Esophagus muscularis mucosa (tissue), 4 donors: ENCODE measurements at regions not wholly inside any gene's neighbourhood (a gene's known extent, or its start where the extent isn't known, plus 50 kb on each side); places are given as distances from the start of the nearest gene placed in this dataset.

Experiments
- DNase-seq: peaks from one replicate; pipeline ENCODE4 v3.0.0-alpha.2; 2017; ENCODE audit errors: extremely low spot score
- H3K27ac ChIP-seq, 4 donors: fragments of 200-600 bp; sonication (generic); replicated peaks in 1 of 4; 1 replicate in 3 of 4; 2 replicates in 1 of 4; pipeline ENCODE4 v1.5.1; 2016 to 2019; ENCODE audit warnings: mild to moderate bottlenecking in 1 of 4
- H3K27me3 ChIP-seq, 4 donors: fragments of 200-600 bp; sonication (generic); one replicate each; pipeline versions ENCODE4 v1.5.1 to v1.6.0; 2016 to 2019
- H3K36me3 ChIP-seq, 4 donors: fragments of 200-600 bp; sonication (generic); one replicate each; pipeline ENCODE4 v1.5.1; 2016 to 2019
- H3K4me1 ChIP-seq, 4 donors: fragments of 200-600 bp; sonication (generic); one replicate each; pipeline ENCODE4 v1.5.1; 2016 to 2019
- H3K4me3 ChIP-seq, 4 donors: fragments of 200-600 bp; sonication (generic); 1 replicate in 2 of 4; 2 replicates in 2 of 4; pipeline ENCODE4 v1.5.1; 2016 to 2019; ENCODE audit warnings: mild to moderate bottlenecking in 4 of 4, moderate library complexity in 1 of 4
- H3K9me3 ChIP-seq, 4 donors: fragments of 200-600 bp; sonication (generic); 1 replicate in 3 of 4; 2 replicates in 1 of 4; pipeline ENCODE4 v1.5.1; 2016 to 2019
- EP300 ChIP-seq: sonication (generic); formaldehyde crosslinking; IDR thresholded peaks from one replicate; pipeline ENCODE4 v1.6.1; 2017; ENCODE audit warnings: antibody characterized with exemption
- POLR2A ChIP-seq: fragments of 450-650 bp; IDR thresholded peaks from one replicate; pipeline ENCODE4 v1.6.1; 2017; ENCODE audit warnings: antibody characterized with exemption, moderate library complexity, mild to moderate bottlenecking, low read depth
- POLR2AphosphoS5 ChIP-seq, 2 donors: sonication (generic); formaldehyde crosslinking; IDR thresholded peaks; one replicate each; pipeline ENCODE4 v1.6.1; 2017; ENCODE audit warnings: antibody characterized with exemption in 2 of 2
- WGBS: methylation state at CpG from one replicate; pipeline ENCODE4 v1.1.5; 2018; 5-methylcytosine and 5-hydroxymethylcytosine counted together
- intact Hi-C: fragments of 100-400 bp; cut with DNase I; formaldehyde crosslinking; loops from one replicate; pipeline ENCODE4 v1.15.1; 2023
- TF ChIP-seq, protein P1 (sequence below), 3 experiments: fragments of 200-600 bp in 2 of 3; fragments of 450-650 bp in 1 of 3; sonication (generic) in 2 of 3; IDR thresholded peaks; one replicate each; pipeline ENCODE4 v1.5.1; 2017 to 2019; ENCODE audit warnings: antibody characterized with exemption in 3 of 3, mild to moderate bottlenecking in 2 of 3, moderate library complexity in 1 of 3

DNA sequence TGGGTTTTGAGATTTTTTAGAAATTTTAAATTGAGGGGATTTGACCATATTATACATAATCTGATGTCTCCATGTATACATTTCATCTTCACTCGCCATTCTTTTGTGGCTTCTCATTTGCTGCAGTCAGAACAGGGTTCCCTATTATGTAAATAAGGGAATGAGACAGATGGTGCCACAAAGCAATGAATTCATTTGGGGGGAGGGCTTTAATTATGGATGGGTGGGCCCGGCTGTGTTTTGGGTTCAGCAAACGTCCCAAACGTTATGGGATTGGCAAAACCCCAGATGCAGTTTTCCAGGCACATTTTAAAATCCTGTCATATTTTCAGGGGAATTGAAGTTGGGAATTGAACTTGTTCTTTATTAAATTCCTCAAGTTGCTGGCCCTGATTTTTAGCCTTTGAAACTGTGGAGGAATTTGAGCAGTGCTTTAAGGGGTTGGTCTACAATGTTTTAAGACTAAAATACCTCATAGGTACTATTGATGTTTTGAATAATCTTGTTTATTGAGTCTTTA is 558.5 kb upstream of the ZNF462 start:
- H3K36me3 ChIP-seq = no peaks in the 10 kb centered on the region
- intact Hi-C loops = no loop called here
- no peaks in the 10 kb centered on the region for H3K9me3 ChIP-seq
- 68% methylated on average over 4 of the region's 4 CpGs for WGBS
- no peak for TF ChIP-seq EP300
- TF ChIP-seq, protein P1, sequence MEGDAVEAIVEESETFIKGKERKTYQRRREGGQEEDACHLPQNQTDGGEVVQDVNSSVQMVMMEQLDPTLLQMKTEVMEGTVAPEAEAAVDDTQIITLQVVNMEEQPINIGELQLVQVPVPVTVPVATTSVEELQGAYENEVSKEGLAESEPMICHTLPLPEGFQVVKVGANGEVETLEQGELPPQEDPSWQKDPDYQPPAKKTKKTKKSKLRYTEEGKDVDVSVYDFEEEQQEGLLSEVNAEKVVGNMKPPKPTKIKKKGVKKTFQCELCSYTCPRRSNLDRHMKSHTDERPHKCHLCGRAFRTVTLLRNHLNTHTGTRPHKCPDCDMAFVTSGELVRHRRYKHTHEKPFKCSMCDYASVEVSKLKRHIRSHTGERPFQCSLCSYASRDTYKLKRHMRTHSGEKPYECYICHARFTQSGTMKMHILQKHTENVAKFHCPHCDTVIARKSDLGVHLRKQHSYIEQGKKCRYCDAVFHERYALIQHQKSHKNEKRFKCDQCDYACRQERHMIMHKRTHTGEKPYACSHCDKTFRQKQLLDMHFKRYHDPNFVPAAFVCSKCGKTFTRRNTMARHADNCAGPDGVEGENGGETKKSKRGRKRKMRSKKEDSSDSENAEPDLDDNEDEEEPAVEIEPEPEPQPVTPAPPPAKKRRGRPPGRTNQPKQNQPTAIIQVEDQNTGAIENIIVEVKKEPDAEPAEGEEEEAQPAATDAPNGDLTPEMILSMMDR (IDR thresholded peaks at IDR 0.05) = no peak
- no peak for TF ChIP-seq POLR2AphosphoS5 (IDR thresholded peaks at IDR 0.05)
- no peak for TF ChIP-seq POLR2A
- no peak overlapping the region for H3K27ac ChIP-seq
- H3K4me1 ChIP-seq = peaks cover 0 to 5% (median 0%) of the 10 kb centered on the region in 4 donors
- no peak for DNase-seq
- no peak overlapping the region for H3K4me3 ChIP-seq
- H3K27me3 ChIP-seq = no peaks in the 10 kb centered on the region

DNA sequence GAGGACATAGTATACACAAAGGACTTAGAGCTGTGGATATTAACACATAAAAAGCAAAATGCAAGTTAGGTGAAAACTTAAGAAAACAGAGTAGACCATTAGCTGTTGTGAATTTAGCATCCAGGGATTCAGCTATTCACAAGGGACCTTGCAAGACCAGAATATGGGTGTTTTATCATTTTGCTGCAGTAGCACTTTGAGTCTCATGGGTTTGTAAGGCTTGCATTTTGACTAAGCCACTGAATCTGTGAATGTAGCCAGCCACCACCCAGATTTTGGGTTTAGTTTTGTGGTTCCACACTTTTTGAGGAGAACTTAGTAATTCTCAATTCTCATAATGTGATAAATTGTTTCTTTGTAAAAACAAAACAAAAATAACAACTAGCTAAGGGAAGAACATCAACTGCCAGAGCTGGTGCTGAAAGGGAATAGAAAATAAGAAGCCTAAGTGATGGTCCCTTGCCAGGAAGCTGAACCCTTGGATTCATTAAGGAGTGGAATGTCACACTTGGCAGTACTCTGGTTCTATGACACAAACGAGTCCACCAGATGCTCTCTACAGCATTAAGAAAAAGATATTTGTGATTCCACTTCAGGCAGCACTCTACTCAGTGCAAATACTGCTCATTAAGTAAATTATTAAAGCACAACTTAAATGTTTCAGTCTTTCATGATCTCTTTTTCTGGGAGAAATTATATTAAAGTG is 557.4 kb upstream of the ZNF462 start:
- H3K9me3 ChIP-seq = no peaks in the 10 kb centered on the region
- H3K27me3 ChIP-seq = no peaks in the 10 kb centered on the region
- no peaks in the 10 kb centered on the region for H3K36me3 ChIP-seq
- DNase-seq = no peak
- TF ChIP-seq POLR2A (no peak), POLR2AphosphoS5 (IDR thresholded peaks at IDR 0.05) (no peak), EP300 (no peak)
- TF ChIP-seq, protein P1 (IDR thresholded peaks at IDR 0.05) = no peak
- peaks cover 0 to 5% (median 0%) of the 10 kb centered on the region in 4 donors for H3K4me1 ChIP-seq
- intact Hi-C loops = no loop called here
- no peak overlapping the region for H3K27ac ChIP-seq
- 33% methylated on average over 1 of the region's 1 CpG for WGBS
- no peak overlapping the region for H3K4me3 ChIP-seq

DNA sequence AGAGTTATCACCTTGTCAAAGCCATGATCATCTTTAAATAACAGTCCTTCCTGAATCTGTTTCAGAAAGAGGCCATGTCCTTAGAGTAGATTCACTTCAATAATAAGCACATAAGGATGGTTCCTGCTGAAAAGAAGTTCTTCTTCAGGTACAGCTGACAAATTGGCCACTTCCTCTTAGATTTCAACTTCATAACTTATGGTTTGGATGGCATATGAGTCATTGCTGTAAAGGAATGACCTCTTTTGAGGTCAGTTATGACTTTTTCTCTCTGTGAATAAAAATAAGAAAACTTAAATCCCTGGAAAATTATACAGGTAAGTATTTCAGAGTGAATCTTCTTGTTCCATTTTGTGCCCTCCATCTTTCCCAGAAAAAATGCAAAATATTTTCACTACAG is 555.3 kb upstream of the ZNF462 start:
- no peak for DNase-seq
- intact Hi-C loops = no loop called here
- peaks cover 0 to 15% (median 0%) of the 10 kb centered on the region in 4 donors for H3K4me1 ChIP-seq
- no peaks in the 10 kb centered on the region for H3K36me3 ChIP-seq
- no peaks in the 10 kb centered on the region for H3K9me3 ChIP-seq
- no peak overlapping the region for H3K27ac ChIP-seq
- H3K27me3 ChIP-seq = no peaks in the 10 kb centered on the region
- no peak overlapping the region for H3K4me3 ChIP-seq
- no peak for TF ChIP-seq POLR2AphosphoS5 (IDR thresholded peaks at IDR 0.05)
- TF ChIP-seq, protein P1 (IDR thresholded peaks at IDR 0.05) = no peak
- TF ChIP-seq EP300 = no peak
- TF ChIP-seq POLR2A = no peak

DNA sequence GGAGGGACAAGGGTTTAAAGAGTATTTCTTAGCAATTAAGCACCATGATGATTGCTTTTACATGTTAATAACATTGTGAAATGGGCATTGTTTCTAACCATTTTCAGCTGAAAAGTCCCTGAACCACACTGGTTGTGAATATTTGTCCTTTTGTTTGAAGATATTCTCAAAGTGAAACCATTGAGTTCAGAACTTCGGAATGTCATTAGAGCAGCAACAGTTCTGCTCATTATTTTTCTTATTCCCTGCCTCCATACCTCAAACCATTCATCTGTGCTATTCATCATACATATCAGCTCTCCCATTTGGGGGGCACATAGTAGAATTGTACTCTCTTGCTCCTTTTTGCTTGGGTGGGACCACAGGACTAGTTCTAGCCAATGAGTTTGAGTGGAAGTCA is 553.0 kb upstream of the ZNF462 start:
- Histone ChIP-seq H3K27me3 (no peaks in the 10 kb centered on the region), H3K4me1 (peaks cover 0 to 15% (median 0%) of the 10 kb centered on the region in 4 donors), H3K27ac (no peak overlapping the region), H3K36me3 (no peaks in the 10 kb centered on the region), H3K4me3 (no peak overlapping the region), H3K9me3 (no peaks in the 10 kb centered on the region)
- 83% methylated on average over 1 of the region's 1 CpG for WGBS
- DNase-seq = no peak
- TF ChIP-seq, protein P1 (IDR thresholded peaks at IDR 0.05) = no peak
- TF ChIP-seq POLR2AphosphoS5 (IDR thresholded peaks at IDR 0.05) (no peak), POLR2A (no peak), EP300 (no peak)
- intact Hi-C loops = no loop called here
